Natural killer cell (primary cell): ENCODE measurements at regions not wholly inside any gene's neighbourhood (a gene's known extent, or its start where the extent isn't known, plus 50 kb on each side); places are given as distances from the start of the nearest gene placed in this dataset.
"Not testable (repeated sequence)": the region's sequence is repeated elsewhere in the genome, so short reads cannot be mapped to it uniquely, and the experiment has no call there.

Source experiments
- ATAC-seq, 3 donors: fragments of 150-1000 bp in 2 of 3; fragments of 200-7000 bp in 1 of 3; cut with Tn5 transposase; 1 replicate in 1 of 3; 2 replicates in 2 of 3; pipeline ENCODE4 v1.10.0; 2021; ENCODE audit warnings: mild to moderate bottlenecking in 2 of 3, moderate library complexity in 2 of 3
- DNase-seq, 2 donors: peaks; one replicate each; pipeline versions ENCODE4 v3.0.0 to v3.0.0-alpha.2; 2013 to 2021; ENCODE audit warnings: mixed read lengths in 1 of 2
- H3K27ac ChIP-seq: one replicate; pipeline ENCODE4 v1.5.1; 2013; ENCODE audit warnings: mild to moderate bottlenecking, low read length
- H3K27me3 ChIP-seq: one replicate; pipeline ENCODE4 v1.6.1; 2013; ENCODE audit warnings: low read length; ENCODE audit not compliant: control insufficient read depth, insufficient read depth
- H3K36me3 ChIP-seq: one replicate; pipeline ENCODE4 v1.6.1; 2013; ENCODE audit warnings: low read length; ENCODE audit not compliant: control insufficient read depth, insufficient read depth
- H3K4me1 ChIP-seq: one replicate; pipeline ENCODE4 v1.6.1; 2013; ENCODE audit warnings: low read length; ENCODE audit not compliant: control insufficient read depth, insufficient read depth
- H3K4me3 ChIP-seq: one replicate; pipeline ENCODE4 v1.5.1; 2013; ENCODE audit warnings: low read length
- H3K9me3 ChIP-seq: one replicate; pipeline ENCODE4 v1.6.1; 2013; ENCODE audit warnings: low read length; ENCODE audit not compliant: control insufficient read depth, insufficient read depth
- H3K27ac Mint-ChIP-seq, 2 donors: one replicate each; pipeline ENCODE4 v1.8.0; 2022; ENCODE audit warnings: mild to moderate bottlenecking in 2 of 2, mixed read lengths in 2 of 2, moderate library complexity in 1 of 2
- H3K27me3 Mint-ChIP-seq, 2 donors: one replicate each; pipeline ENCODE4 v1.8.0; 2022; ENCODE audit warnings: low read depth in 2 of 2, mixed read lengths in 2 of 2
- H3K36me3 Mint-ChIP-seq: one replicate; pipeline ENCODE4 v1.8.0; 2022; ENCODE audit warnings: mixed read lengths
- H3K4me1 Mint-ChIP-seq, 2 donors: one replicate each; pipeline ENCODE4 v1.8.0; 2022; ENCODE audit warnings: mixed read lengths in 2 of 2
- H3K4me3 Mint-ChIP-seq: one replicate; pipeline ENCODE4 v1.8.0; 2022; ENCODE audit warnings: mild to moderate bottlenecking, moderate library complexity, mixed read lengths
- H3K9me3 Mint-ChIP-seq, 2 donors: one replicate each; pipeline ENCODE4 v1.8.0; 2022; ENCODE audit warnings: mixed read lengths in 2 of 2
- CTCF ChIP-seq: fragments of 200-600 bp; IDR thresholded peaks from one replicate; pipeline ENCODE4 v1.8.0; 2022; ENCODE audit warnings: antibody characterized with exemption
- WGBS: methylation state at CpG from one replicate; pipeline ENCODE4 v1.1.7; 2013; ENCODE audit warnings: missing lambda C conversion rate; ENCODE audit not compliant: insufficient coverage; 5-methylcytosine and 5-hydroxymethylcytosine counted together
- intact Hi-C: fragments of 100-400 bp; cut with micrococcal nuclease; formaldehyde crosslinking; loops from one replicate; pipeline ENCODE4 v1.14.2; 2022

DNA sequence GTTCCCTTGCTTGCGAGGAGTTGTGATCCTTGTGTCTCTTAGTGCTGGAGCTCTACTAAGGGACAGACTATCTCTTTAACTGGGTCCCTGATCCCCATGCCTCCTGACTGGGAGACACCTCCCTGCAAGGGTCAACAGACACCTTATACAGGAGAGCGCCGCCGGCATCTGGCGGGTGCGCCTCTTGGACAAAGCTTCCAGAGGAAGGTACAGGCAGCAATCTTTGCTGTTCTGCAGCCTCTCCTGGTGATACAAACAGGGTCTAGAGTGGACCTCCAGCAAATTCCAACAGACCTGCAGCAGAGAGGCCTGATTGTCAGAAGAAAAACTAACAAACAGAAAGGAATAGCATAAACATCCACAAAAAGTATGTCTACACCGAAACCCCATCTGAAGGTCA lies 115.6 kb upstream of the ITM2A start:
- no peak for ATAC-seq
- no peaks in the 10 kb centered on the region for H3K4me1 ChIP-seq
- H3K4me1 Mint-ChIP-seq = no peaks in the 10 kb centered on the region
- 92% methylated on average over 7 of the region's 7 CpGs for WGBS
- no peak overlapping the region for H3K27ac ChIP-seq
- H3K4me3 Mint-ChIP-seq = no peak overlapping the region
- H3K9me3 ChIP-seq = no peaks in the 10 kb centered on the region
- no peaks in the 10 kb centered on the region for H3K36me3 Mint-ChIP-seq
- no peaks in the 10 kb centered on the region for H3K27me3 ChIP-seq
- no peak for TF ChIP-seq CTCF
- no peaks in the 10 kb centered on the region for H3K36me3 ChIP-seq
- peaks cover 7 to 41% of the 10 kb centered on the region in 2 donors for H3K27me3 Mint-ChIP-seq
- no peak for DNase-seq
- H3K27ac Mint-ChIP-seq = no peak overlapping the region
- H3K9me3 Mint-ChIP-seq = peaks cover 0 to 6% of the 10 kb centered on the region in 2 donors
- intact Hi-C loops = no loop called here
- no peak overlapping the region for H3K4me3 ChIP-seq

- no peak overlapping the region for H3K4me3 ChIP-seq
- DNase-seq (no peak), ATAC-seq (no peak)
- peaks cover 3 to 62% of the 10 kb centered on the region in 2 donors for H3K27me3 Mint-ChIP-seq
- no peaks in the 10 kb centered on the region for H3K4me1 Mint-ChIP-seq
- H3K36me3 Mint-ChIP-seq = no peaks in the 10 kb centered on the region
- H3K4me1 ChIP-seq = no peaks in the 10 kb centered on the region
- no peaks in the 10 kb centered on the region for H3K9me3 Mint-ChIP-seq
- no peak overlapping the region for H3K27ac ChIP-seq
- TF ChIP-seq CTCF = no peak
- intact Hi-C loops = no loop called here
- no peaks in the 10 kb centered on the region for H3K27me3 ChIP-seq
- H3K36me3 ChIP-seq = no peaks in the 10 kb centered on the region
- H3K27ac Mint-ChIP-seq = no peak overlapping the region
- no peaks in the 10 kb centered on the region for H3K9me3 ChIP-seq
- WGBS = 100% methylated on average over 2 of the region's 3 CpGs
- no peak overlapping the region for H3K4me3 Mint-ChIP-seq
Measured at GRCh38 chrX:79477691-79478090, 110.6 kb upstream of the ITM2A start.

DNA sequence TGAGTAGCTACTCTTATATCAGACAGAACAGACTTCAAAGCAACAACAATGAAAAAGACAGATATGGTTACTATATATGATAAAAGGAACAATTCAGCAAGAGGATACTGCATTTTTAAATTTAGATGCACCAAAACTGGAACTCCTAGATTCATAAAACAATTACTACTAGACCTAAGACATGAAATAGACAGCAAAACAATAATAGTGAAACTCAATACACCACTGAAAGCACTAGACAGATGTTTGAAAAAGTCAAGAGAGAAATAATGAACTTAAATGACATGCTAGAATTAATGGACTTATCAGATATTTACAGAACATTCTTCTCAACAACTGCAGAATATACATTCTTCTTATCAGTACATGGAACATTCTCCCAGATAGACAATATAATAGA lies 99.5 kb upstream of the ITM2A start:
- ATAC-seq = no peak
- DNase-seq = no peak
- no peaks in the 10 kb centered on the region for H3K36me3 ChIP-seq
- Mint-ChIP-seq H3K4me1 (no peaks in the 10 kb centered on the region), H3K9me3 (peaks cover 4% of the 10 kb centered on the region in 2 donors), H3K36me3 (peaks cover 9% of the 10 kb centered on the region), H3K4me3 (no peak overlapping the region), H3K27ac (no peak overlapping the region), H3K27me3 (peaks cover 19 to 62% of the 10 kb centered on the region in 2 donors)
- H3K4me3 ChIP-seq = no peak overlapping the region
- H3K27ac ChIP-seq = no peak overlapping the region
- no peak for TF ChIP-seq CTCF
- H3K27me3 ChIP-seq = no peaks in the 10 kb centered on the region
- H3K9me3 ChIP-seq = no peaks in the 10 kb centered on the region
- H3K4me1 ChIP-seq = no peaks in the 10 kb centered on the region
- intact Hi-C loops = no loop called here

- Mint-ChIP-seq H3K9me3 (peaks cover 2 to 3% of the 10 kb centered on the region in 2 donors), H3K27ac (no peak overlapping the region), H3K4me3 (no peak overlapping the region), H3K36me3 (peaks cover 4% of the 10 kb centered on the region), H3K27me3 (peaks cover 8 to 27% of the 10 kb centered on the region in 2 donors), H3K4me1 (no peaks in the 10 kb centered on the region)
- Histone ChIP-seq H3K36me3 (no peaks in the 10 kb centered on the region), H3K4me3 (no peak overlapping the region), H3K9me3 (no peaks in the 10 kb centered on the region), H3K4me1 (no peaks in the 10 kb centered on the region), H3K27me3 (no peaks in the 10 kb centered on the region), H3K27ac (no peak overlapping the region)
- ATAC-seq (no peak), DNase-seq (no peak)
- intact Hi-C loops = no loop called here
- WGBS = 100% methylated on average over 1 of the region's 3 CpGs
- no peak for TF ChIP-seq CTCF
Measured at GRCh38 chrX:79462458-79462857, 95.3 kb upstream of the ITM2A start.

GRCh38 chrX:79456593-79456992 lies 89.5 kb upstream of the ITM2A start:
- Mint-ChIP-seq H3K4me3 (peak overlapping the region; percentile 17), H3K27ac (peak overlapping the region in 1 of 2 donors; percentile 58), H3K4me1 (peaks cover 6 to 16% of the 10 kb centered on the region in 2 donors)
- H3K27me3 Mint-ChIP-seq, H3K9me3 ChIP-seq, H3K4me1 ChIP-seq, H3K4me3 ChIP-seq, H3K27ac ChIP-seq, H3K36me3 Mint-ChIP-seq, H3K9me3 Mint-ChIP-seq, H3K36me3 ChIP-seq, H3K27me3 ChIP-seq: not testable (repeated sequence)
- DNase-seq (peak in 1 of 2 donors; percentile 10), ATAC-seq (peak in 1 of 3 donors; percentile 32)
- intact Hi-C loops = loop anchor here (10.0 kb wide), 1 partner anchor 902 kb away; no protein-coding TSS in a partner anchor
- 16% methylated on average over 9 of the region's 9 CpGs for WGBS
